ENCODE measurements at regions not wholly inside any gene's neighbourhood (a gene's known extent, or its start where the extent isn't known, plus 50 kb on each side); places are given as distances from the start of the nearest gene placed in this dataset.

DNA sequence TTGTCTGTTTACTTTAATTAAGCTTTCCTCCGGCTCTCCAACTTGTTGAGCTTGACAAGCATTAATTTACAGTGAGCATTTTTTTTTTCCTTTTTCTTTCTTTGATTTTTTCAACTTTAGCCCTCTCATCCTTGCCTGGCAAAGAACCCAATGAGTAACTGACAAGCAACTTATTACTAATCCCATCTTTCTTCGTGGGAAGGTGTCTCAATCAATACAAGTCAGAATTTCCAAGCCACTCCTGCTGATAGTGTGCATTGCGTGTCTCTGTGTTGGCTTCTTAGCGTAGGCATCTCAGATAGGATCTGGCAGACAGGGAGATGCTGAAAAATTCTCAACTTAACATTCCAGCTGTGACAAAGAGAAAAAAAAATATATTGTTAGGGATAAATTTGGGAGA is 527.7 kb upstream of the WWC1 start:
- DNase-seq (ENCODE audit: low read depth in 4 of 4, low spot score in 1 of 4): no peak

DNA sequence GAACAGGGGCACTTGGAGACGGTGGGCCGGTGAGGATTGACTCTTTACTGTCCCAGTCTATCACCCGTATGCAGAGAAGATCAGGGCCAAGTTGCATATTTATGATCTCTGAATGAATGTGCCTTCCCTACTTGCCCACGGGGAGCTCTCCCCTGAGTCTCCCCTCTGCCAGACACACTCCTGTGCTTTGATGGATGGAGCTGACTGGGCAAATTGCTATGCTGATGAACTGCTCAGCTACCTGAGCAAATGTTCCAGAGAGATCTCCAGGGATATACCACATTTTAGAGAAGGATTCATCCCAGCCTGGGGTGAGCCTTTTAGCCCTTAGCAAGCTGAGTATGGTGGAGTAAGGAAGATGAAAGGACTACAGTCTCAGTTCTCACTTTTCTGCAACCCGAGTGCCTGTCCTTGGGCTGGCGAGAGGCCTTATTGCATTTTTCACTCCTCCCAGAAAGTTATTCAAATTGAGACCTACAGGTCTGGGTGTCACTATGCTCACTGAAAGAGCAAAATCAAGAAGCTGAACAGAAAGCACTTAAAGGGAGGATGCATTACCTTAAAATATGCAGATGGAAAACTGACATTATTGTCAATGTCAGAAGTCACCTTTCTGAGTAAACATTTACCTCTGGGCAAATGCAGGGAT is 526.7 kb upstream of the WWC1 start:
- no peak for DNase-seq (ENCODE audit: low read depth in 4 of 4, low spot score in 1 of 4)

DNA sequence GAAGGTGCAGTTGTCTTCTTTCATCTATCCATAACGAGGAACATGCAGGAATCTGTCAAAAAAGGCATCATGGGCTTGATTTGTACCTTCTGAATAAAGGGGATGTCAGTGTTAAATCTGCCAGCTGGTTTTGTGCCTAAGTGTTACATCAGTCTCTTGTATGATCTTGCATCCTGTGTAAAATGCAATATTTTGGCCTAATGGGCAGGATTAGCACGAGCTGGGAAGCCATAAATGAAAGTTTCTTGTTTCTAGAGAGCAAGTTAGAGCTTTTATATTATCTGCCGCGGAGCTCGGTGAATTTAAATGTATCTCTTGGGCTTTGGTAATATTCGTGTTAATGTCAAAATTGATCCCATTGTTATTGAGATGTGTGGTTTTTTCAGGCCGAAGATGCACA is 526.1 kb upstream of the WWC1 start:
- no peak for DNase-seq (ENCODE audit: low read depth in 4 of 4, low spot score in 1 of 4)

DNA sequence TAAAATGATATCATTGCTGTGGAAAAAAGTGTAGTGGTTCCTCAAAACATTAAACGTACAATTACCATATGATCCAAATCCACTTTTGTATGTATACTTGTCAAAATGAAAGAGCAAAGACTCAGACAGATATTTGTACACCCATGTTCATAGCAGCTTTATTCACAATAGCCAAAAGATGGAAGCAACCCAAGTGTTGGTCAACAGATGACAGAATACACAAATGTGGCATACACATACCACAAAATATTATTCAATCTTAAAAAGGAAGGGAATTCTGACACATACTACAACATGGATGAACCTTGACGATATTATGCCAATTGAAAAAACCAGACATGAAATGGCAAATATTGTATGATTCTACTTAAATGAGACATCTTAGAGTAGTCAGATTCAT is 524.5 kb upstream of the WWC1 start:
- no peak for DNase-seq (ENCODE audit: low read depth in 4 of 4, low spot score in 1 of 4)

DNA sequence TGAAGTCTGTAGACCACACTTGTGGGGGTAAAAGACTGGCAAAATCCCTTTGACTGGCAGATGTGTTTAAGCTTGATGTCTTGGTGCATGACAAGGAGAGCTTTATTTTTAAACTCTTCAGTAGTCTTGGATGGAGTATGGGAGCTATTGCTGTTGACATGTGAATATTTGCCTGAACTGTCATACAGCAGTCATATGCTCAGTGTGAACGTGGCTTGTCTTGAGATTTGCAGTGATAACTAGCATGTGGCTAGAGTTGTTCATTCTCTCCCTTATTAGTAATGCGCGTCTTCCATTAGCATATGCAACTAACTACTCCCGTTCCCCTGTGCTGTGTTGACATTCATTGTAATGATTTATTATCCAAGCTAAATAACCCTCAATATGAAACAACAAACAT is 523.6 kb upstream of the WWC1 start:
- DNase-seq (ENCODE audit: low read depth in 4 of 4, low spot score in 1 of 4): no peak

DNA sequence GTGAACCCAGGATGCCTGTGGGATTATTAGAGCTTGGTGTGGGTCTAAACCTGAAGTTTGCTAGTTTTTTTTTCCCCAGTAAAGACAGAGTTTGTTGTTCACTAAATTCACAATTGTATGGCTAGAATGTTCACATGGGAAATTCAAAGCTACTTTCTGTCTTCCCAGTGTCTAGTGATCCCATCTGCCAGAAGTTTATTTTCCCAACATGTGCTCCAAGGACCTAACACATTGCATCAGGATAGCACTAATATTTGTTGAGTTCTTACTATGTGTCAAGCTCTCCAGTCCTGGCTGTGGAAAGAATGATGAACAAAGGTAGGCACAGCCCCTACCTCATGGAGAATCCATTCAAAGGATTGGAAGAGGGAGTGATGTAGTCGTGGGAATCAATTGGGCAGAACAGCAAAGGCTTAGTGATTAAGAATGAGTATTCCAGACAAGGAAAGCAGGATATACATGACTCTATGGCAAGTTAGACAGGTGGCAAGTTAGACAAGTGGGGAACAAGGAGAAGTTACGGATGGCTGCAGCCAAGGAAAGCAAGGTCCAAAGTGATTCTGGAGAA is 521.5 kb upstream of the WWC1 start:
- no peak for DNase-seq (ENCODE audit: low read depth in 4 of 4, low spot score in 1 of 4)

DNA sequence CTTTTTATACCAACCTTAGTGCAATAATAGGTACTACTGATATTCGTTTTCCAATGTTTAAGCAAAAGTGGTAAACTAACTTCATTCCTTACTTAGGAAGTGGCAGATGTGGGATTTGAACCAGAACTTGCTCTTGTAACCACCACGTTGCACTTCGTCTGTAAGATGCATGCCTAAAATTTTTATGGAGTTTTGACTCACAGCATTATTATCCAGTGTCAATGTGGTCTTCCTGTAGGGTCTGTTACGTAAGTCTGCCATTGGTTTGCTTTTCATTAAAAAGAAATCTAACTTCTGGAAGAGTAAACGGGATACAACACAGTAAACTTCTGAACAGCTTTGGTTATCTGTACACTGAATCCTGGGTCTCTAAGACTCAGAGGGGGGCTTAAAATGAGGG is 521.0 kb upstream of the WWC1 start:
- no peak for DNase-seq (ENCODE audit: low read depth in 4 of 4, low spot score in 1 of 4)

DNA sequence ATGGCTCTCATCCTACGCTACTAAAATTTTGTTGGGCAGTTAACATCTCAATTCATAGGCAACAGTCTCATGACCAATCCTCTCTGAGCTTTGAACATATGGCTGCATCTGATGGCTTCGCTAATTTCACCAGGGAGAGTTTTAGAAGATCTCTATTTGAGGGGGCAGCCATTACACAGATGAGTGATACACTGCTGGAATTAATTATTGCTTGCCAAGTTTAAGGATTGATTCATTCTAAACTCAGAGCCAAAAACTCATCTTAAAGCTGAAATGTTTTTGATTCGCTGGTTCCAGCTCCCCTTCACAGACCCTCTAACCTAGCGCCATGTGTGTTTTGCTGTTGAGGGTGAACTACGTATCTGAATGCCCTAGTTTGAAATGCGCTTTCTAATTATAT is 519.9 kb upstream of the WWC1 start:
- no peak for DNase-seq (ENCODE audit: low read depth in 4 of 4, low spot score in 1 of 4)

DNA sequence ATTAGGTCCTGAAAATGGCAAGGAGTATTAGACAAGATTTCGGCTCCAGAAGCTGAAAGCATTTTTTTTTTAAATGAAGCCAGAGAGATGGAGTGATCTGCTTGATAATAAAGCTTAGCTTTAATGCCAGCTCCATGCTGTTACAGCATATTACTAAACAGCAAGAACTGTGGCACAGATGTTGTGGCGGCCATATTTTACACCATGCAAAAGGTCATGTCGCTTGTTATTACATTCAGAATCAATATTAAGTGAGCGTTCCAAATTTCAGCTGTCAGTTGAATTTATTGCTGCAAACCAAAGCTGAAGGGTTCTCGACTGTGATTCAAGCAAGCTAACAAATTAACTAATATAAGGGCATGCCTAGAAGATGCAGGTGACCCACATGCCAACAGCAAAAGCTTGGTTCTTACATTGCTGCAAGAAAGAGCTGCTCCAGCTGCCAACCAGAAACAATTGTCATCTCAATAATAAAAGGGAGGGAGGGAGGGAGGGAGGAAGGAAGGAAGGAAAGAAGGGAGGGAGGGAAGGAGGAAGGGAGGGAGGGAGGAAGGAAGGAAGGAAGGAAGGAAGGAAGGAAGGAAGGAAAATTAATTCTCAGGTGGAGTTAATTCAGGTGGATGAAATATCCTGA is 517.7 kb upstream of the WWC1 start:
- DNase-seq (ENCODE audit: low read depth in 4 of 4, low spot score in 1 of 4): no peak

DNA sequence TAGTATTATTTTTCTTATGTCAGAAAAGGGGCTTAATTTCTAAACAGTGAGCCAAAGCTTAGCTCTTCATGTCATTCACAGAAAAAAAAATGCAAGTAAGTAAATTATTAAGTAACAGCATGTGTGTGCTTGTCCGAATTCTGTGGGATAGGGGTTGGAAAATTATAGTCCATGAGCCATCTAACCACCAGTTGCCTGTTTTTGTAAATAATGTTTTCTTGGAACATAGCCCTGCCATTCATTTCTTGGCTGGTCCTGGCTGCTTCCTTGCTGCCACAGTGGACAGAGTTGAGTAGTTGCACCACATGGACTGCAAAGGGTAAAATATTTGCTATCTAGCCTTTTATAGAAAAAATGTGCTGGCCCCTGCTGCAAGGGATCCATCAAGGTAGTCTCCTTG is 513.7 kb upstream of the WWC1 start:
- DNase-seq (ENCODE audit: low read depth in 4 of 4, low spot score in 1 of 4): no peak

DNA sequence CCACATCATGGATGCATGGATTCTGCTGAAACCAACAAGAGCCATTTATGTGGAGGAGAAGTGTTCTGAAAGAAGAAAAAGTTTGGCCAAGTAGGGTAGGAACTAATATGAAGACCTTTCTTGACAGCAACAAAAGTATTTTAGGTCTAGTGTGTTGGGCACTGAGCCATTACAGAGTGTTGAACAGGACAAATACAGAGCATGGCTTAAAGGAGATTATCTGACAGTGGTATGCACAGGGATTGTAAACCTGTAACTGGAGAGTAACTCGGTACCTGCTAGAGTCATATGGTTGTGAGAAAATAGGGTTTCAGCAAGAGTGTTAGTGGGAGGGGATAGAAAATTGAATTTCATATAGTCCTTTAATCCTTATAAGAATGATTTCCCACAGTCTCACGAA is 513.2 kb upstream of the WWC1 start:
- no peak for DNase-seq (ENCODE audit: low read depth in 4 of 4, low spot score in 1 of 4)

DNA sequence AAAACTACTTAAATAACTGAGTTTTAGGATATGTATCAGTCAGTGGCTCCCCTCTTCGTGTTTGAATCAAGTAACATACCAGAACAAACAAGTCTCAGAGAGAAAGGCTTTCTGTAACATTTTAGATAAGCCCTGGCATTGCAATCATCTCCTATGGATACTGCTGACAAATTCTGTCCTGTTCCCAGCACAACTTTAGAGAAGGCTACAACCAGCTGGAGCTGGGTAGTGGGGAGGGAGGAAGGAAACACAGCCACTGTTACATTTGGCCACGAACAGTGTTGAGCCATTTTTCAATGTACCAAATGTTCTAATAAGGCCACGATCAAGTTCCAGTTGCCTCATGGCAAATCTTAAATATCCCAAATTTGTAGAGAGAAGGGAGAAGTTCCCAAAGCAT is 511.8 kb upstream of the WWC1 start:
- DNase-seq (ENCODE audit: low read depth in 4 of 4, low spot score in 1 of 4): no peak

DNA sequence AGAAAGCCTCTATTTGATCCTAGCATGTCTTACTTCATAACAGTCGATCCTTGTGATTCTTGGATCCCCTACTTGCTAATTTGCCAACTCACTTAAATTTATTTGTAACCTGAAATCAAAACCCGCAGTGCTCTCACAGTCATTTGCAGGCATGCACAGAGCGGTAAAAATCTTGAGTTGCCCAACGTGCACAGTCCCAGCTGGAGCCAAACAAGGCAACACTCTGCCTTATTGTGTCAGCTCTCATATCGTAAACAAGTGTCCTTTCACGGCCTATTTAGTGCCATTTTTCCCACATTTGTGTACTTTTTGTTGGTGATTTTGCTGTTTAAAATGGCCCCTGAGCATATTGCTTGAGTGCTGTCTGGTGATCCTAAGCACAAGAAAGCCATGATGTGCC is 511.3 kb upstream of the WWC1 start:
- no peak for DNase-seq (ENCODE audit: low read depth in 4 of 4, low spot score in 1 of 4)

DNA sequence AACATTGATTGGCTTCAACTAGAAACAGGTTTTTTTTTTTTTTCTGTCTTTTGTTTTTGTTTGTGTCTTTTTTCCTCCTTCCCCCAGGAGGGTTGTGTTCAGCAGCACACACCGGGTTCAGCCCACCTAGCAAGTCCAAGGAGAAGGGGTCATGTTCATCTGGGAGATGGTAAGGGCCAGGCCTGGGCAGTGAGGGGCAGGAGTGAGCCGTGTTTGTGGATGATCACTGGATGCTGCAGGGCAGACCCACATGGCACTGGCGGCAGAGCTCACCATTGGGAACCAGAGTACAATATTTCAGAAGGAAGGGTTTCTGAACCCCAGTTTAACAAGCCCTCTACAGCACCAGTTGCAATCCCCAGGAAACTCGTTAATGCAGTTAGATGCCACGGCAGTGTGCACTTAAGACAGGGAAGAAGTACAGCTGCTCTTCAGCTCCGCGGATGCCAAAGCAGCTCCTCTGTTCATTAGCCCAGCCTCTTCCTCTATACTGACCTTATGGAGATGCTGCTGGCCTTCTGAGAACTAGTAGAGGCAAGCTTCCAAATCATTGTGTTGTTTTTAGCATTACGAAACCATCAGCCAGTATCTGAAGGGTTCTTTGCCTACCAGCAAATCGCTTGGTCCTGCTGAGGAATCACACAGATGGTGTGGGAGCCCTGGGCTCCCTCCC is 508.2 kb upstream of the WWC1 start:
- no peak for DNase-seq (ENCODE audit: low read depth in 4 of 4, low spot score in 1 of 4)

DNA sequence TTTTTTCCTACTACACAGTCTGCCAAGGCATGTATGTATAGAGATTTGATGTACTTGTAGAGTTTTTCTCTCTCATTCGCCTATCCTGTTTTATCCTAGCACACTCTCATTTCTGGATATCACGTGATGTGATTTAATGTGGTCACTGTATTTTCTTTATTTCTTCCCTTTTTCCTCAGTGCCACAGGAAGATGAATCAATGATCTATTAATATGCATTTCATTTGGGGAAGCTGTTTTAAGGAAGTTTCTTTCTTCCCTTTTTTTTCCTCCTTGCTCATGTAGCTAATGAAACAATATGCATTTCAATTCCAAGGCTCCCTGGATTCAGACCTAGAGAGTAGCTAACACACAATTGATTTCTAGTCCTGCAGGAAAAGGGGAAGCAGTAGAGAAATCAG is 506.3 kb upstream of the WWC1 start:
- DNase-seq (ENCODE audit: low read depth in 4 of 4, low spot score in 1 of 4): no peak

DNA sequence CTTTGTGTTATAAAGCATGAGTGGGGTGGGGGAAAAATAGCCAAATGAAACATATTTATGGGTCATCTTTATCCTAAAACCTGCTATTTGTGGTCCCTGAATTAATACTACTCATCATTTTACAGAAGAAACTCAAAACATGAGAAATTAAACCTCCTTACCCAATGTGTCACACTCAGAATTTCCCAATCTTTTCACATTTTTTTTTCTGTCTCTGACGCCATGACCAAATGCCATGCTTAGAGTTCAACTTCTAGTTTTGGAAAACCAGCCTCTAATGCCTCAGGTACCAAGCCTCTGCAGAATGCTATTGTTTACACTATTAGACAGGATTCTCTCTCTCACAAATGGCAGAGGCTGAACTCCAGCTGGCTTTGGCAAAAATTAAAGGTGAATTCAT is 505.5 kb upstream of the WWC1 start:
- DNase-seq (ENCODE audit: low read depth in 4 of 4, low spot score in 1 of 4): no peak

DNA sequence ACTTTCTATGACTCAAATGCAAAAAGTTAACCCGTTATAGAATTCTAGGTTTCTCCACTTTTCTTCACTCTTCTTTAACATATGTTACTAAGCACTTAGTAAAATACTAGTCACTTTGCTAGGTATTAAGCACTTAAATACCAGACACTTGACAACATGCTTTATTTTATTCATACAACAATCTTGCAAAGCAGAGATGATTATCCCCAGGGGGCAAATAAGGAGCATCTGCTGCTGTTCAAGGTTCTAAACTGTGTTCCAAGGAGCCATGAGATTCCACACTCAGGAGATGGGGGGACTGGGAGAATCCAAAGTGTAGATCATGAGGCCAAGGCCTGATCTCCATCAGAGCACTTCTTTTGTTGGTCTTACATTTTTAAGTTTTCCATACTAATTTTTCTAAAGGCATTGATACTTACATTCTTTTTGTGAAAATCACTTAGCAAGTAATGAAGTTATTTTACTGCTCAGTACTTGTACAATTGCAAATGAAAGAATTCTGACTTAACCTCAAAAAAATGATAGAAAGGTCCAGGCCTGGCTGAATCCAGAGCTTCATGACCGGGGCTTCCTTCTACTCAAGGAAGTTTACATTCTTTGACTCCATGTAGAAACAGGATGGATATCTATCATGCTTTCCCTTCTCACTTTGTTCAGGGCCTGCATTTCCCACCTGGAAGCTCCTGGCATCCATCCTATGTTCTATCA is 504.4 kb upstream of the WWC1 start:
- DNase-seq (ENCODE audit: low read depth in 4 of 4, low spot score in 1 of 4): no peak

DNA sequence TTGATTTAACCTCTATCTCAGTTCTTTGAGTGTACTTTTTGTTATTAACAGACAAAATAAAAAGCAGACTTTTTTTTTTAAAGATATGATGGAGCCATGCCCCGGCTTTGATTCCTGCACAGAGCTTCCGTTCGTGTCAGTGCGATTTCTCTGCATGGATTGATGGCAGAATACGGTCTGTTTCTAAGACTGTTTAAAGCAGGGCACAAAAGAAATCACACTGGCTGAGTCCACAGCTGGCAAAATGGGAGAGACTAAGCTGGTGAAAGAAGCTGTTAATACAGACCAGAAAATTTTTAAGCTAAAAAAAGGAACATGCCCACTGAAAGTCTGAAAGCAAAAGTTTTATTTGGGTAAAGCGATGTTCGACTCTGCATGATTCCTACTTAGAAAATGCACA is 501.4 kb upstream of the WWC1 start:
- DNase-seq (ENCODE audit: low read depth in 4 of 4, low spot score in 1 of 4): no peak

DNA sequence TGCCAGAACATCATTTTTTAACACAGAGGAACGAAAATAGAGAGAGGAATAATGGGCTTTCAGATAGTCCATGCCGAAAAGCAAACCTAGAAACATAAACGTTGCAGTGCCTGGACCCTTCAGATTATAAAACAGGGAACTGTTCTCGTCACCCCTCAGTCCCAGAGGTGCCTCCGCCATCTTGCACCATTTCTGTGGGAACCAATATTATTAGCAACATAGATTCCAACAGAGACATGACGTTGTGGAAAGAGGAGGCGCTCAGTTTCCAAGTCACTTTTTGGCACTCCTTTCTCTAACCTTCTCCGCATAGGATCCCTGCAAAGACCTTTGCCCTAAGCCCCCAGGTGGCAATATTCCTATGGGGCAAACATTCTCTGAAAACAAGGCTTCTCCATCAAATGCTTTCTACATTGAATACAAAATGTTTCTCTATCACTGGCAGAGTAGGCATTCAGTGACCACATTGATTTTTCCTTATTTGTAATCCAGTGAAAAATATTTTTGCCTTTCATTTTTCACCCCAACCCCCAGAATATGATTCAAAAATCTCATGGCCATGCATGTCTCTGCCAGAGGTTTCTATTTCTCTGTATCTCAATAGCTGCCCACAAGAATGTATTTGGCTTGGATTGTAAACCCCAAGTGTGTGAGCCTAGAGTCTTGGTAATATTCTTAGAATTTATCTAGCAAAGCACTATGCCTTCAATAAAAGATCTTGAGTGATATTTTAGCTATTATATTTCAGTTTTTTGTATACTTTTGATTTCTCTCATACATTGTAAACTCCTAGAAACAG is 500.8 kb upstream of the WWC1 start:
- DNase-seq (ENCODE audit: low read depth in 4 of 4, low spot score in 1 of 4): no peak

DNA sequence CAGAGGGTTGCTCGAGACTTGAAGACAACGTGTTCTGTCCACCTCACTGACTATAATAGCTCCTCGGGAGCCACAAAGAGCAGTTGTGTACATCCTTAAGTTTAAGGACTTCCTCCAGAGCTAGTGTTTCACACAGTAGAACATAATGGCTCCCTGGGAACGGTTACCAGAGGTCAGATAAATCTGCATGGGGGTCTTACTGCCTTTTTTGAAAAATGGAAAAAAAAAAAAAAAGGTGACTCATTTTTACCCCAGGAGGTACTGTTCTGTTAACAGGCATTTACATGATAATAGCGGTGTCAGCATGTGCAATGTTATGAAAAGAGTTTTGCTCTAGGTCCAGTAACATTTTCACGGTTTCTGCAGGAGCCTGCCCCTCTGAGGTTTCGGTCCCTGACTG is 498.9 kb upstream of the WWC1 start:
- DNase-seq (ENCODE audit: low read depth in 4 of 4, low spot score in 1 of 4): no peak

DNA sequence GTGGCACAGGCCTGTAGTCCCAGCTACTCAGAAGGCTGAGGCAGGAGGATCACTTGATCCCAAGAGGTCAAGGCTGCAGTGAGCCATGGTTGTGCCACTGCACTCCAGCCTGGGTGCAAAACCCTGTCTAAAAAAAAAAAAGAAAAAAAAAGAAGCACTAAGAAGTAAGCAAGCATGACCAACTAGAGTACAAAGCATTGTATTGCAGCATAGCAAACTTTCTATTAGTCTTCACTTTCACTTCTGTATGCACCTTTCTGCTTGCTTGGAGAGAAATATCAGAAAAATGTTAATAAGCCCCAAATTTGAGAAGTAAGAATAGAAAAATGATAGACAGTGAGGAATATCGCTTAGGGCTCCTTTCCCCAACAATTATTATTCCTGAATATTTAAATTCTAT is 497.7 kb upstream of the WWC1 start:
- no peak for DNase-seq (ENCODE audit: low read depth in 4 of 4, low spot score in 1 of 4)
